ENCODE measurements at regions not wholly inside any gene's neighbourhood (a gene's known extent, or its start where the extent isn't known, plus 50 kb on each side); places are given as distances from the start of the nearest gene placed in this dataset.

- ATAC-seq (ENCODE audit: low read depth), result no peak
- peaks cover 9% of the 10 kb centered on the region for H3K27me3 Mint-ChIP-seq
- intact Hi-C loops (cut with micrococcal nuclease), result no loop called here
- no peaks in the 10 kb centered on the region for H3K4me1 Mint-ChIP-seq
- TF ChIP-seq CTCF (IDR thresholded peaks at IDR 0.05), result no peak
- H3K27ac Mint-ChIP-seq, result no peak overlapping the region
- no peaks in the 10 kb centered on the region for H3K9me3 Mint-ChIP-seq
- no peaks in the 10 kb centered on the region for H3K36me3 Mint-ChIP-seq (ENCODE audit: low read depth)
- POLR2A ChIA-PET, result no interaction called here
- H3K4me3 Mint-ChIP-seq, result no peak overlapping the region
- DNase-seq, result no peak
- CTCF ChIA-PET, result no interaction called here
Measured at GRCh38 chr3:31189971-31190370, 295.5 kb upstream of the GADL1 start.

- CTCF ChIA-PET, result no interaction called here
- intact Hi-C loops (cut with micrococcal nuclease), result no loop called here
- Mint-ChIP-seq H3K4me3 (no peak overlapping the region), H3K36me3 (ENCODE audit: low read depth) (no peaks in the 10 kb centered on the region), H3K27me3 (peaks cover 5% of the 10 kb centered on the region), H3K4me1 (no peaks in the 10 kb centered on the region), H3K27ac (no peak overlapping the region), H3K9me3 (no peaks in the 10 kb centered on the region)
- no peak for TF ChIP-seq CTCF (IDR thresholded peaks at IDR 0.05)
- POLR2A ChIA-PET, result no interaction called here
- DNase-seq (no peak), ATAC-seq (ENCODE audit: low read depth) (no peak)
Measured at GRCh38 chr3:31191354-31191753, 296.9 kb upstream of the GADL1 start.

GRCh38 chr3:31193429-31193828 lies 299.0 kb upstream of the GADL1 start:
- no peak for ATAC-seq (ENCODE audit: low read depth)

GRCh38 chr3:31193871-31194270 lies 299.4 kb upstream of the GADL1 start:
- DNase-seq, result no peak
- ChIA-PET POLR2A (no interaction called here), CTCF (no interaction called here)
- Mint-ChIP-seq H3K27me3 (peaks cover 5% of the 10 kb centered on the region), H3K27ac (no peak overlapping the region), H3K4me3 (no peak overlapping the region), H3K36me3 (ENCODE audit: low read depth) (no peaks in the 10 kb centered on the region), H3K9me3 (no peaks in the 10 kb centered on the region), H3K4me1 (no peaks in the 10 kb centered on the region)
- no peak for TF ChIP-seq CTCF (IDR thresholded peaks at IDR 0.05)
- ATAC-seq (ENCODE audit: low read depth), result no peak
- intact Hi-C loops (cut with micrococcal nuclease), result no loop called here

More at GRCh38 chr3:31193429-31193828, 299.0 kb upstream of the GADL1 start:
- Mint-ChIP-seq H3K36me3 (ENCODE audit: low read depth) (no peaks in the 10 kb centered on the region), H3K9me3 (no peaks in the 10 kb centered on the region), H3K27me3 (peaks cover 5% of the 10 kb centered on the region), H3K4me3 (no peak overlapping the region), H3K4me1 (no peaks in the 10 kb centered on the region), H3K27ac (no peak overlapping the region)
- ChIA-PET POLR2A (no interaction called here), CTCF (no interaction called here)
- DNase-seq, result no peak
- intact Hi-C loops (cut with micrococcal nuclease), result no loop called here
- TF ChIP-seq CTCF (IDR thresholded peaks at IDR 0.05), result no peak

- no peak for ATAC-seq (ENCODE audit: low read depth)
- no peak for DNase-seq
- Mint-ChIP-seq H3K27me3 (peaks cover 5% of the 10 kb centered on the region), H3K4me1 (no peaks in the 10 kb centered on the region), H3K4me3 (no peak overlapping the region), H3K36me3 (ENCODE audit: low read depth) (no peaks in the 10 kb centered on the region), H3K27ac (no peak overlapping the region), H3K9me3 (no peaks in the 10 kb centered on the region)
- POLR2A ChIA-PET, result no interaction called here
- CTCF ChIA-PET, result no interaction called here
- no peak for TF ChIP-seq CTCF (IDR thresholded peaks at IDR 0.05)
- intact Hi-C loops (cut with micrococcal nuclease), result no loop called here
Measured at GRCh38 chr3:31196261-31196660, 301.8 kb upstream of the GADL1 start.

Data from activated B cell treated with CpG ODN at 0.5 μM for 24 hours (primary cell).